Erythroblast (primary cell): ENCODE measurements at regions not wholly inside any gene's neighbourhood (a gene's known extent, or its start where the extent isn't known, plus 50 kb on each side); places are given as distances from the start of the nearest gene placed in this dataset.
"Not testable (repeated sequence)": the region's sequence is repeated elsewhere in the genome, so short reads cannot be mapped to it uniquely, and the experiment has no call there.

ENCODE experiments used
- GATA1 ChIP-seq: IDR thresholded peaks from 2 replicates; pipeline ENCODE4 v1.6.1; 2011; ENCODE audit warnings: low read depth, mild to moderate bottlenecking, control low read depth, low read length, moderate library complexity
- POLR2A ChIP-seq: IDR thresholded peaks from 2 replicates; pipeline ENCODE4 v1.6.1; 2011; ENCODE audit warnings: mild to moderate bottlenecking, low read length

DNA sequence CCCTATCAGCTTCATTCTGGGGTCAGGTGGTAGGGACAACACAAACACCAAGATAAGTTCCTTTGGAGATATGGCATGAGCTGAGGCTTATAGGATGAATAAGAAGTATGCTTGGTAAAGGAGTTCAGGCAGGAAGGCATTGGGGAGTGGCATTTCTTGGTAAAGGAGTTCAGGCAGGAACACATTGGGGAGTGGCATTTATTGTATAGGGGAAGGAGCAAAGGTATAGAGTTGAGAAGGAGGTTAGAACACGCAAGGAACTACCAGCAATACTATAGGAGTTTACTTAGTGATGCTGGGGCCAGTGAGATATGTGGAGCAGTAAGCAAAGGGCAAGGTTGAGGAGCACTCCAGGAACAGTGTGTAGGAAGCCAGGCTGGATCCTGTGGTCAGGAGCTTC, 625.9 kb downstream of the TTLL7 start:
- not testable (repeated sequence) for TF ChIP-seq POLR2A, GATA1
